HG03039 (cell line): ENCODE measurements at regions not wholly inside any gene's neighbourhood (a gene's known extent, or its start where the extent isn't known, plus 50 kb on each side); places are given as distances from the start of the nearest gene placed in this dataset.
"Not testable (repeated sequence)": the region's sequence is repeated elsewhere in the genome, so short reads cannot be mapped to it uniquely, and the experiment has no call there.

ENCODE experiments used
- ATAC-seq: cut with Tn5 transposase; IDR thresholded peaks from one replicate; pipeline ENCODE4 v1.9.1; 2021; ENCODE audit warnings: mild to moderate bottlenecking, moderate library complexity; ENCODE audit not compliant: unreplicated experiment

GRCh38 chr18:12179029-12179428, 75.1 kb upstream of the CIDEA start:
- not testable (repeated sequence) for ATAC-seq

GRCh38 chr18:12179697-12180577, 74.2 kb upstream of the CIDEA start:
- not testable (repeated sequence) for ATAC-seq

GRCh38 chr18:12198797-12199196, 55.4 kb upstream of the CIDEA start:
- not testable (repeated sequence) for ATAC-seq

- peak; percentile 99 for ATAC-seq
Measured at GRCh38 chr18:12200186-12200585, 54.0 kb upstream of the CIDEA start.
